ENCODE measurements at regions not wholly inside any gene's neighbourhood (a gene's known extent, or its start where the extent isn't known, plus 50 kb on each side); places are given as distances from the start of the nearest gene placed in this dataset.

- H3K4me3 ChIP-seq (ENCODE audit: low read depth, low read length), result no peak overlapping the region
These were observed 93.8 kb upstream of the HDAC9 start for GRCh38 chr7:18401757-18402156.

- H3K4me3 ChIP-seq (ENCODE audit: low read depth, low read length), result no peak overlapping the region
These were observed 92.9 kb upstream of the HDAC9 start for GRCh38 chr7:18402488-18403183.

- H3K4me3 ChIP-seq (ENCODE audit: low read depth, low read length), result no peak overlapping the region
These were observed 89.8 kb upstream of the HDAC9 start for GRCh38 chr7:18405726-18406125.

DNA sequence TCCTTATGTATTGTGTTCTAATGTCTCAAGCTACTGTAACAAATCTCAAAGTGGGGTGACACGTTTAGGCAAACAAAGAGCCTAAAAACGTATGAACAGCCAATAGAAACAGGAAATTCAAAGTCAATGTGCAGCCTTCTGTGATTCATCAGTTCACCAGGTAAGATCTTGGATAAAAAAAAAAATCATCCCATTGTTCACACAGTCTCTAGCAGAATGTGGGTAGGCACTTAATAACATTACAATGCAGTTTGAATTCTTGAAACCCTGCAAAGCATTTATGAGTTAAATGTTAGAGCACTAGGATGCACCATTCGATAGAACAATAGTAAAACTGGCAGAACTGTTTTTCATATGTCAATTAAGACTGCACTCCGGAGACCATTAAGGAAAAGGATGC is 88.2 kb upstream of the HDAC9 start:
- H3K4me3 ChIP-seq (ENCODE audit: low read depth, low read length), result no peak overlapping the region

DNA sequence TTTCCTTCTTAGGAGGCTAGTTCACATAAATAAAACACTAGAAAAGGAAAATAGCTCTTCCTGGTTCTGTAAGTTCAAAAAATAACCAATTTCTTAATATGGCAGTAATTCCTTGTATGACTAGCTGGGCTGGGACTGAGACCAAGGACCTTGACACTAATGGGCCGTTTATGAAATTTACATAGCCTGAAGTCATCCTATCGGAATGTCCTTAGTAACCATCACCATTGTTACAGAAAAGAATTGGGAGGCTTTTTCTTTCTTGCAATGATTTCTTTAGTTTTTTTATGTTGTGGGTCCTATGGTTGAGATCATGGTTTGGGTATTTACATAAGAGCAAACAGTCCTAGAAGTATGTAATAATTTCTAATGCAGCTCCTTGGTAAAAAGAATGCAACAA is 87.1 kb upstream of the HDAC9 start:
- no peak overlapping the region for H3K4me3 ChIP-seq (ENCODE audit: low read depth, low read length)

GRCh38 chr7:18408868-18409267 is 86.7 kb upstream of the HDAC9 start:
- H3K4me3 ChIP-seq (ENCODE audit: low read depth, low read length), result no peak overlapping the region

DNA sequence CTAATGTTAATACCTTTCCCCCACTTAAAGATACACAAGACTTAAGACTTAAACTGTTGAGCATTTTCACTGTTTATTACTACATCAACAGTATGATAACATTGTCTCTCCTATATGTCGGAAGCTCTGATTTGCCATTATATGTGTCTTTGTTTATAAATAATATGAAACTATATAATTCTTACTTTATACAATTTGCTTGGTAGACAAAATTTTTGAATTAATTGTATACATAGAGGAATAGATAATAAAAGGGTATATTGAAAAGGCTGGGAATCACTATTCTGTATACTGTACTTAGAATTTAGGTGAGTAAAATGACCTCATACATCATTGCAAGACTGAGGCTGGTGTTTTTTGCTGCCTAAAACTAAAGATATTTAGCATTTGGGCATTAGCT is 82.1 kb upstream of the HDAC9 start:
- no peak overlapping the region for H3K4me3 ChIP-seq (ENCODE audit: low read depth, low read length)

GRCh38 chr7:18414885-18415284 is 80.7 kb upstream of the HDAC9 start:
- no peak overlapping the region for H3K4me3 ChIP-seq (ENCODE audit: low read depth, low read length)

DNA sequence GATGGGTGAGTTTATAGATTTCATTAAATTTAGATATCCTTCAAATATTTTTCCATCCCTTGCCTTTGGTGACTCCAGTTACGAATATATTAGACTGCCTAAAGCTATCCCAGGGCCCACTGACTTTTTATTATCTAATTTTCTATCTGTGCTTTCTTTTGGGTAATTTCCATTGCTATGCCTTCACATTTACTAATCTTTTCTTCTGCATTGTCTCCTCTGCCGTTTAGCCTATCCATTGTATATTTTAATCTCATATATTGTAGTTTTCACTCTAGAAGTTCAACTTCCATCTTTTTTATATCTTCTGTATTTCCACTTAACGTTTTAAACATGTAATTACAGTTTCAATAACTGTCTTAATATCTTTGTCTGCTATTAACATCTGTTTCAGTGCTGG is 78.6 kb upstream of the HDAC9 start:
- H3K4me3 ChIP-seq (ENCODE audit: low read depth, low read length), result no peak overlapping the region

DNA sequence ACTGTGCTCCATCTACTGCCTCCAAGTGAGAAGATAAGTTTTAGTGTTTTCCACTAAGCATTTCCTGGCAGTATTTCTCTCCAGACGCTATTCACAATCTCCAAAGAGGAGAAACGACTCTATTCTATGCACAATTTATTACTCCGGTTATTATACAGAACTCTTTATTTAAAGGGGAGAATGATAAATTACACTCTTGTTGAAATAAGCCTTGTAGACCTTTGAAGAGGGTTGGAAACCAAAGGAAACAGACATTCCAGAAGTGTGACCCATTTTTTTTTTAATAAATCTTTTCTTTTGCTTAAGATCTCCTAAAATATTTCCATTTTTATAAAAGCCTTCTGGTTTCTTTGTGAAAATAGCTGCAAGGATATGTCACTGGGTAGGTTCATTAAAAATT is 76.1 kb upstream of the HDAC9 start:
- no peak overlapping the region for H3K4me3 ChIP-seq (ENCODE audit: low read depth, low read length)

DNA sequence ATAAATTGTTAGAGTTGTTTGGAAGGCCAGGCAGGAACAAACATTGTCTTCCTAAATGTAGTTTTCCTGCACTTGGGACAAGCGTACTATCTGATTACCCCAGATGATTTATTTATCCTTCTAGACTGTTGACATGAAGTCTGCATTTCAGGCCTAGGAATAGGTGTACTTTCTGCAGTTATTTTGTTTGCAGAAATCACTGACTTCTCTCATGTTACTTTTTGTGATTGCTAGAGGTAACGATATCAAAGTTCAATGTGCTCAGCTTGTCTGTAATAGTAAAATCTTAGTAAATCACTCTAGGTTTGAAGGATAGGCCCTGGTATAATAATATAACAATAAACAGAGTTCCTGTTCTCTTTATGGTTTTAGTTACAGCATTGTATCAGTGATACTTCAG is 75.4 kb upstream of the HDAC9 start:
- no peak overlapping the region for H3K4me3 ChIP-seq (ENCODE audit: low read depth, low read length)

DNA sequence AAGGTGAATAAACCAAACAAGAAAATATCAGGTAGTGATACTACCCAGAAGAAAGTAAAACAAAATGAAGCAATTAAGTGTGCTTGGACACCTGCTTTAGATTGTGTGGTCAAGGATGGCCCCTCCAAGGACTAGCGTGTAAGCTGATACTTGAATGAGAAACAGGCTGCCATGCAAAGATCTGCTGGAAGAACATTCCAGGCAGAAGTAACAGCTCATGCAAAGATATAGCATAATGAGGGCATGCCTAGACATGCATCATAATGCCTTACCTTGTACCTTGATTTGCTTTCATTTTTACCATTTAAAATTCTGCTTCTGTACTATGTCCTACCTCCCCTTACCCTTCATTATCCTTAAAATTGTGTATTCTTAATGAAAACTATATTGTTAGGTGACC is 74.8 kb upstream of the HDAC9 start:
- H3K4me3 ChIP-seq (ENCODE audit: low read depth, low read length), result no peak overlapping the region

- H3K4me3 ChIP-seq (ENCODE audit: low read depth, low read length), result no peak overlapping the region
These were observed 74.1 kb upstream of the HDAC9 start for GRCh38 chr7:18421297-18422002.

DNA sequence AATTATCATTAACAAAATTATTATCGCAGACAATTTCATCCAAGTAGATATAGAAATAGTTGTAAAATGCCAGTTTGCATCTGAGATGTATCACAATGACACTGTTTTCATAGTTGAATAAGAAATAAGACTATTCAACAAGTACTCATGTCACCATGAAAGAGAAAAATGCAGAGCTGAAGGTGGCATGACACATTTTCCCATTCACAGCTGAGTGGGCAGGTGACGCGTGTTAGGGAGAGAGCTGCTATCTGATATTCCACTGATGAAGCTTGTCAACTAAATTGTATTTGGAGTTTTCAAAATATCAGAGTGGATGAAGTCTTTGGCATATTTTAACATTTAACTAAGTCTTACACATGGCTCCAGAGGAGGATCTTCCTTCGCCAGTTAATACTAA is 70.3 kb upstream of the HDAC9 start:
- no peak overlapping the region for H3K4me3 ChIP-seq (ENCODE audit: low read depth, low read length)

DNA sequence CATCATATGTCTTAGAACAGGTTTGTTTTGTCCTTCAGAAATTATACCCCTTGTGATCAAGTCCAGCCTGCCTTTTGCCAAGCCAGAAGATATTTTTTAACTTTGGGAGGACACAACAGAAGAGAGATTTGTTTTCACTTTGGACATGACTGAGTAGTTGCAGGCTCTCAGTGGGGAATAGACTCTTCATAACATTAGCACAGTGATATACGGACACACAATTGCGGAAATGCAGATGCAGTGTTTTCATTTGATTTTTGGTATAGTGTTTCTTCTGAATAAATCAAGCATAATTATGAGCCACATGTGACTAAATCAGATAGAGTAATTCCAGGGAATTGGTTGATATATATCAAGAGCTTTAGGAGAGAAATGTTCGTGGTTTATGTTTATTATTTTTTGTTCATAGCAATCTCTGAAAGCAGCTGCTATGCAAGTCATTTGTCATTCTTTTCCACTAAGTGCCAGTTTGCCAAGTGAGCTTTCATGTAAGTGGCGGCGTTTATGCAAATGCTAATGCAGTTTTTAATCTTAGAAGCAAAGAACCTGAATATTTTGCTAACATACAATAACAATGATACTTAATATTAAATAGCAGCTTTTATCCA is 69.6 kb upstream of the HDAC9 start:
- H3K4me3 ChIP-seq (ENCODE audit: low read depth, low read length), result no peak overlapping the region

GRCh38 chr7:18426564-18427226 is 68.9 kb upstream of the HDAC9 start:
- no peak overlapping the region for H3K4me3 ChIP-seq (ENCODE audit: low read depth, low read length)

GRCh38 chr7:18429547-18429946 is 66.0 kb upstream of the HDAC9 start:
- H3K4me3 ChIP-seq (ENCODE audit: low read depth, low read length), result no peak overlapping the region

GRCh38 chr7:18430810-18431209 is 64.7 kb upstream of the HDAC9 start:
- no peak overlapping the region for H3K4me3 ChIP-seq (ENCODE audit: low read depth, low read length)

GRCh38 chr7:18434171-18434570 is 61.4 kb upstream of the HDAC9 start:
- no peak overlapping the region for H3K4me3 ChIP-seq (ENCODE audit: low read depth, low read length)

- H3K4me3 ChIP-seq (ENCODE audit: low read depth, low read length), result no peak overlapping the region
These were observed 58.4 kb upstream of the HDAC9 start for GRCh38 chr7:18437101-18437500.

- H3K4me3 ChIP-seq (ENCODE audit: low read depth, low read length), result no peak overlapping the region
These were observed 54.6 kb upstream of the HDAC9 start for GRCh38 chr7:18440934-18441333.

- no peak overlapping the region for H3K4me3 ChIP-seq (ENCODE audit: low read depth, low read length)
These were observed 50.7 kb upstream of the HDAC9 start for GRCh38 chr7:18444826-18445225.

Data from iPS-11a (cell line).